HL-60 (cell line): ENCODE measurements at regions not wholly inside any gene's neighbourhood (a gene's known extent, or its start where the extent isn't known, plus 50 kb on each side); places are given as distances from the start of the nearest gene placed in this dataset.

ENCODE experiments used
- POLR2AphosphoS5 ChIP-seq: IDR thresholded peaks from 2 replicates; pipeline ENCODE4 v1.6.1; 2012; ENCODE audit warnings: low read depth
- TF ChIP-seq, protein P1 (sequence below): IDR thresholded peaks from one replicate; pipeline ENCODE4 v1.5.1; 2011; ENCODE audit warnings: low read length, control low read depth, inconsistent platforms; ENCODE audit not compliant: insufficient read depth

DNA sequence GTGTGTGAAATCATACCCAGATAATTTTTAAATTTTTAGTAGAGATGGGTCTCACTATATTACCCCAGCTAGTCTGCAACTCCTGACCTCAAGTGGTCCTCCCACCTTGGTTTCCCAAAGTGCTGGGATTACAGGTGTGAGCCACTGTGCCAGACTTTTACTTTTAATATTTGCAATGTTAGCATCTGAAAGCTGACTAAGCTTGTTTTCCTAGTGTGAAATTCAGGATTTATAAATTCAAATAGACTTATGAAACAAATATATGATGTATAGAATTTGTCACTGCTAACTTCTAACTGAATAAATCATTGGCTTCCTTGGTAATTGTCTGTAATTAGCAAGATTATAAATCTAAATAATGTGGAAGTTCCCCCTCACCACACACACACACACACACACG is 58.8 kb upstream of the SLC22A23 start:
- TF ChIP-seq POLR2AphosphoS5, result no peak
- TF ChIP-seq, protein P1, sequence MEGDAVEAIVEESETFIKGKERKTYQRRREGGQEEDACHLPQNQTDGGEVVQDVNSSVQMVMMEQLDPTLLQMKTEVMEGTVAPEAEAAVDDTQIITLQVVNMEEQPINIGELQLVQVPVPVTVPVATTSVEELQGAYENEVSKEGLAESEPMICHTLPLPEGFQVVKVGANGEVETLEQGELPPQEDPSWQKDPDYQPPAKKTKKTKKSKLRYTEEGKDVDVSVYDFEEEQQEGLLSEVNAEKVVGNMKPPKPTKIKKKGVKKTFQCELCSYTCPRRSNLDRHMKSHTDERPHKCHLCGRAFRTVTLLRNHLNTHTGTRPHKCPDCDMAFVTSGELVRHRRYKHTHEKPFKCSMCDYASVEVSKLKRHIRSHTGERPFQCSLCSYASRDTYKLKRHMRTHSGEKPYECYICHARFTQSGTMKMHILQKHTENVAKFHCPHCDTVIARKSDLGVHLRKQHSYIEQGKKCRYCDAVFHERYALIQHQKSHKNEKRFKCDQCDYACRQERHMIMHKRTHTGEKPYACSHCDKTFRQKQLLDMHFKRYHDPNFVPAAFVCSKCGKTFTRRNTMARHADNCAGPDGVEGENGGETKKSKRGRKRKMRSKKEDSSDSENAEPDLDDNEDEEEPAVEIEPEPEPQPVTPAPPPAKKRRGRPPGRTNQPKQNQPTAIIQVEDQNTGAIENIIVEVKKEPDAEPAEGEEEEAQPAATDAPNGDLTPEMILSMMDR, result no peak
